Inflammatory macrophage (primary cell): ENCODE measurements at regions not wholly inside any gene's neighbourhood (a gene's known extent, or its start where the extent isn't known, plus 50 kb on each side); places are given as distances from the start of the nearest gene placed in this dataset.
"Not testable (repeated sequence)": the region's sequence is repeated elsewhere in the genome, so short reads cannot be mapped to it uniquely, and the experiment has no call there.

ENCODE experiments used
- DNase-seq, 2 donors: peaks; one replicate each; pipeline ENCODE4 v3.0.0-alpha.2; 2020 to 2022

GRCh38 chr10:117492504-117492903 is 50.0 kb upstream of the EMX2 start:
- no peak for DNase-seq

DNA sequence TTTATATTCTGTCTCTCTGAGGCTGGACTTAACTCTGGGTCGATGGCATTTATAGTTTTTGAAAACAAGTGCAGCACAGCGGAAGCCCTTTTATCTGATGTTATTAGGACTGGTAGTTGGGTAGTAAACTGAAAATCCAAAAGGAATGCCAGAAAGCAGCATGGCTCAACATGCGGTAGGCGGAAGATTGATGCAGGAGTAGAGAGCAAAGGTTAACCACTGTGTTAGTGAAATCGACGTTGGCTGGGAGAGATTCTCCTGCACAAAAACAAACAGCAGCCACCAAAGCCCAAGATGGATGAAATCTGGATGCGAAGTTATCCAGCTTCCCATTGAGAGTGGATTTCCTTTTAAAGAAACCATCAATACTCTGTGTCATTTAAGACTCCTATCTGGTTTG is 54.5 kb upstream of the EMX2 start:
- no peak for DNase-seq

DNA sequence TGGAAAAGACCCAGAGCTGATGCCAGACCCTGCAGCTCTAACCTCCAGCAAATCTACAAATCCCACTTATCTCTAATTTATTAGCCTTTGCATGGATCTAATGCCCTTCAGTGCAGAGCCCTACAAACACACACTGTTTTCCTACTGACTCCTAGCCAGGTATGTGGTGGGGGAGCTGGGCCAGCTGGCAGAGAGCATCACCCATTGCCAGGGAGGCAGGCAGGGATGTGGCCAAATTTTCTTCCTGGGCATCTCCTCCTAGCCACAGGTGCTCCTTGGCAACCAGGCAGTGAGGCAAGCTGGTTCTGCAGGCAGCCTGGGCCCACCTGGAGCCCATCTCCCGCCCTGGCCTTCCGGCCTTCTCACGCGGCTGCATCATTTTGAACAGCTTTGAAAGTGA is 55.9 kb upstream of the EMX2 start:
- no peak for DNase-seq

DNA sequence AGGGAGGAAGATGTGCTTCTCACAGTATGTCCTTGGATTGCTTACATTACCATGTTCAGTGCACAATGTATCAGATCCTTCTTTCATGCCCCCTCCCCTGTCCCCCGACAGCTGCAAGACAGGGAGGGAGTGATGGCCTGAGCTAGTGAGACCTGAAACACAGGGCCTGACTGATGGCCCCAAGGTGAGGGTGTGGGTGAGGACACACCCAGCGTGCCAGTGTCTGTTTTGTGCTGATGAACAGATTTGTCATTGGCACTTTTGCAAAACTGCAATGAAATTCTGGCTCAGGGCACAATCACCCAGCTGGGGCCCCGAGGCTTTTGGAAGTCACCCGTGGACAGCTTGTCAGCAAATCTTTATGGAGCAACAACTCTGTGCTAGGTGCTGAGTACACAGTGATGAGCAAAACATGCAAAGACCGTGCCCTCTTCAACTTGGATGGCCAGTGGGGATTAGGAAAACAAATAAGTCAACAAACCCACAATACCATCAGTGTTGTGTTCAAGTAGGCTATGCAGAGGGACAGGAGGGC is 59.4 kb upstream of the EMX2 start:
- DNase-seq, result no peak

DNA sequence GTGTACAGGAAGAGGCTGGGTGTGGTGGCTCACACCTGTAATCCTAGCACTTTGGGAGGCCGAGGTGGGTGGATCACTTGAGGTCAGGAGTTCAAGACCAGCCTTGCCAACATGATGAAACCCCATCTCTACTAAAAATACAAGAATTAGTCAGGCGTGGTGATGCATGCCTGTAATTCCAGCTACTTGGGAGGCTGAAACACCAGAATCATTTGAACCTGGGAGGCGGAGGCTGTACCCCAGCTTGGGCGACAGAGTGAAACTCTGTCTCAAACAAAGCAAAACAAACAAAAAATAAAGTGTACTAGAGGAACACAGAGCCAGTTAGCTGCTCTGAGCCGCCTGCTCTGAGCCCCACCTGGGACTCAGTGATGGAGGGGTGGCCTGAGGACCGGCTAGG is 61.5 kb upstream of the EMX2 start:
- not testable (repeated sequence) for DNase-seq

GRCh38 chr10:117480097-117480496 is 62.4 kb upstream of the EMX2 start:
- DNase-seq, result no peak

GRCh38 chr10:117477961-117478670 is 64.4 kb upstream of the EMX2 start:
- DNase-seq, result peak in 1 of 2 donors; percentile 8

- DNase-seq, result no peak
These were observed 65.2 kb upstream of the EMX2 start for GRCh38 chr10:117477211-117477947.

GRCh38 chr10:117476716-117477115 is 65.8 kb upstream of the EMX2 start:
- no peak for DNase-seq

- DNase-seq, result no peak
These were observed 66.3 kb upstream of the EMX2 start for GRCh38 chr10:117476281-117476680.

DNA sequence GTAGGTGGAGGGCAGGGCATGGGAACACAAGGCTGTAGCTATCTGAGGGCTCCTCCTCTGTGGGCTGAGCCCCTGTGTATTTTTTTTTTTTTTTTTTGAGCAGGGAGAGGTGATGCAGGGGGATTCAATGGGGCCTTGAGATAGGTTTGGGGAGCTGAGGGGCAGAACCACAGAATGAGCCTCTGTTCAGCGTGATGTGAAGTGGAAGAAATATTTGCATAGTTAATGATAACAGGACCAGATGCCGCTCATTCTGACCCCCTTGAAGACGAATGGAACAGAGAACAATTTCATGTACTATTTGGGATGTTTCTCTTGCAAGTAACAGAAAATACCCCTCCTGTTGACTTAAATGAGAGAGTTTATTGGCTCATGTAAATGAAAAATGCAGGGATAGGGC is 69.7 kb upstream of the EMX2 start:
- DNase-seq, result no peak

DNA sequence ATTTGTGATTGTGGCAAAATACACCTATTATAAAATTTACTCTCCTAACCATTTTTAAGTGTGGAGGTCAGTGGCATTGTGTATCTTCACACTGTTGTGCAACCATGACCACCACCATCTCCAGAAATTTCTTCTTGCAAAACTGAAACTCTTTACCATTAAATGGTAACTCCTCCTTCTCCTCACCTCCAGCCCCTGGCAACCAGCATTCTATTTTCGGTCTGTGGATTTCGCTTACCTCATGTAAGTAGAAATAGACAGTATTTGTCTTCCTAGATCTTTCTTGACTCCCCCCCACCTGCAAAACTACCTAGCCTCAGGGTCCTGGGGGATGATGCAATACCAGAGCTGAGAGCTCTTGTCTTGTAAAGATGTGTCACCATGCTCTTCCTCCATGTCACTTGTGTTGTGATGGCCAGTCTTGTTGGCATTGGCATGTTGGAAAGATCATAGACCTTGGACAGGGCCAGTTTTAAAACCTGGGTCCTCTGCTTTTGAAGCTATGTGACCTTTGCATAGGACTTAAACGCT is 71.1 kb upstream of the EMX2 start:
- no peak for DNase-seq

- no peak for DNase-seq
These were observed 71.8 kb upstream of the EMX2 start for GRCh38 chr10:117470733-117471132.

DNA sequence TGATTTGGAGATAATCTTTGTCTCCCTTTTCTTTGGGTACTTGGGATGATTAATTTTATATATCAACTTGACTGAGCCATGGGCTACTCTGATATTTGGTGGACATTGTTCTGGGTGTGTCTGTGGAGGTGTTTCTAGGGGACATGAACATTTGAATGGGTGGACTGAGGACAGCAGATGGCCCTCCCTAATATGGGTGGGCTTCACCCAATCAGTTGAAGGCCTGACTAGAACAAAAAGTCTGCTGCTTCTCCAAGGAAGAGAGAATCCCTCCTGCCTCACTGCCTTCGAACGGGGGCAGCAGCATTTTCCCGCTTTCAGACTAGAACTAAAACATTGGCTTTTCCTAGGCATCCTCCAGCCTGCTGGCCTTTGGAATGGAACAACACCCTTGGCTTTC is 73.9 kb upstream of the EMX2 start:
- DNase-seq, result no peak

DNA sequence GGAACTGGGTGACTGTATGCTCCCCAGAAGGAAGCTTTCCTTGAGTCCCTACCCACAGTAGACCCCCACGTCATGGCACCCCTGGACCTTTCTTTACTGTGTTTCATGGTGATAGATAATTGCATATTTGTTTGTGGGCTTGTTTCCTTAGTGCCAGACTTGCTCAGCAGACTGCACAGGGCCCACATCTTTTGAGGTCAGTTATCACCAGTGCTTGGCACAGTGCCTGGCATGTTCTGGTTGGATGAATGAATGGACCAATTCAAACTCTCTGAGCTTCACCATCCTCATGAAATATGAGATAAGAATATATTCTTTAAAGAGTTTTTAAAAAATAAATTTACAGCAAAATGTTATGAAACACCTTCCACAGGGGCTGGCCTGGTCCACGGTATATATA is 78.4 kb upstream of the EMX2 start:
- DNase-seq, result no peak

DNA sequence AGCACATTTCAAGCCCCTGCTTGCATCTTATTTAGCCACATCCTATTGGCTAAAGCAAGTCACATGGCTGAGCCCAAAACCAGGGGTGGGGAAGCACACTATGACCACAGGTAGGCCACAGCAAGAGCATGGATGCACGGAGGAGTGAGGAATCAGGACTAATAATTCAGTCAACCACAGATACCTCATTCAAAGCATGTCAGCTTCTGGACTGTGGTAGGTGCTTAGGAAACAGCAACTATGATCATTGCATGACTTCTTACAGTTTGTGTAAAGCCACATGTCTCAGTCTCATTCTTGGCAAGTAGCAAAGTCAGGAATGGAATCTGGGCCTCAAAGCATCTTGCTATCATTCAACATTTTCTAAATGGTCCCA is 79.0 kb upstream of the EMX2 start:
- no peak for DNase-seq

DNA sequence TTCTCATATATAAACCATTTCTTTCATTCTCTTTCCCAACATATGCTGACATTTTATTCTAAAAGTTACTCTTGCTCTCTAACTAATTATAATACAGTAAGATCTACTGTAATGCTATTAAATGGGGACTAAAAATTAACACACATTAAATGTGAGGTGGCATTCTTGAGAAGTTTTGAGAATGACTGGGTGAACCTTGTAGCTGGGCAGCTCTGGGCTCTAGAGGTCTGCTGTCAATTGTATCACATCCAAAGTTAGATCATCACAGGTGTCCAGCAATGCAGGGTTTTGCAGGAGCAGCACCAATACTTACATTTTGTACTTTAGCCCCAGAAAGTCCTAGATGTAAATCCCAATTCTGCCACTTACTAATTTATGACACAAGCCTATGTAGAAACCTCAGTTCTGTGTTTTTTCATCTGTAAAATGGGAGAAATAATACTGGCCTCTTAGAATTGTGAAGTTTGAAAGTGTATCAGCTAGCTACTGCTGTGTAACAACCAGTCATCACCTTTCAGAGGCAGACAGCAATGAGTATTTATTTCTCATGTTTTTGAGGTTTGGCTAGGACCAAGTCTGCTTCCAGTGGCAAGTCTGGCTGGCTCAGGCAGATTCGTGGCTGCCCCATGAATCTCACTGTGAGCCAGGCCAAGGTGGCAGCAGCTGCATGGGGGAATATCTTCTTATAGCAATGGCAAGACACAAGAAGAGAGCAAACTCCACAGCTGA is 79.6 kb upstream of the EMX2 start:
- DNase-seq, result no peak

DNA sequence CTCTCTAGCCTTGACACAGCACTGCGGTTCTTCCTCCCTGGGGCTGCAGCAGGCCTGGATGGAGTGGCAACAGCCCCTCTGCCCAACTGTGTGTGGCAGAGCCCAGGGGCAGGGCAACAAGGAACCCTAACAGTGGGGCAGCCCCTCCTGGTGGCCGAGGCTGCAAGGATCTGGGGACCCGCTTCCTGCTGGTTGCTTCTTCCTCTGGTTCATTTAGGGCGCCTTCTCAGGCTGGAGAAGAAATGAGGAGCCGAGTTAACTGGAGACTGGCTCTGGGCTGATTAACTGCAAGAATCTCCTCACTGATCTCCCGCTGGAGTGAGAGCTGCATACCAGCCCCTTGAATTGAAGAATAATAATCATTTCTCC is 80.1 kb upstream of the EMX2 start:
- DNase-seq, result no peak

- DNase-seq, result no peak
These were observed 80.7 kb upstream of the EMX2 start for GRCh38 chr10:117461766-117462423.

DNA sequence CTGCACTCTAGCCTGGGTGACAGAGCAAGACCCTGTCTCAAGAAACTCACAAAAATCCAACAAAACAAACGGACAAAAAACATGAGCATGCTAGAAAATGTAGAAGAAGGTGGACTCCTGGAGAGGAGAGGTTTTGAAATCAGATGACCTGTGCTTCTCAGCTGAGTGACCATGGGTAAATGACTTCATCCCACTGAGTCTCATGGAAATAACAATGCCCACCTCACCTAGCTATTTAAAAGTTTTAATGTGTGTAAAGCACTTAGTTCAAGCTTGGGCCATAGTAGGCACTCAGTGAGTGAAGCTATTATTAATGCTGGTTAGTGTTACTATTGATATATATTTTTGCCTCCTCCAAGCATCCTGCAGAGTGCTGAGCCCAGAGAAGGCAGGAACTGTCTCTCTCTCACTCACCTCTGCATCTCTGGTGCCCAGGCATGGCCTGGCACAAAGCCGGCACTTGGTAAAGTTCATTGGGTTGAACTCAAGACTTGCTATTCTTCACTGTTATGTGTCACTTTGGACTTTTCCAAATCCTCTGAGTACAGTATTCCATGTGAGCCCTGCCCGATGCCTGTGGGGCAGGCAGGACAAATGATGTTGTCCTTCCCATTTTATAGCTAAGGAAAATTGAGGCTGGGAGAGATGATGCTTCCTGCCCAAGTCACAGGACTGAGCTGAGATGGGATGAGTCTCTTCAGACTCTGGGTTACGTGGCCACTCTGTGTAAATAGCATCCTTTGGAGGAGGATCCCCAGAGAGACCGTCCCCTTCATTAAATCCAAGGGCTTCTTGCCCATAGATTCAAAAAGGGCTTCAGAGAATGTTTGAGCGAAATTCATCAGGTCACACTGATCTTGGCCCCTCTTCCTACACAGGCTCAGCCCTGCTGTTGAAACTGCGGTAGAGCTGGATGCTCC is 81.4 kb upstream of the EMX2 start:
- DNase-seq, result no peak

- DNase-seq, result no peak
These were observed 83.3 kb upstream of the PDZD8 start for GRCh38 chr10:117458571-117458970.

DNA sequence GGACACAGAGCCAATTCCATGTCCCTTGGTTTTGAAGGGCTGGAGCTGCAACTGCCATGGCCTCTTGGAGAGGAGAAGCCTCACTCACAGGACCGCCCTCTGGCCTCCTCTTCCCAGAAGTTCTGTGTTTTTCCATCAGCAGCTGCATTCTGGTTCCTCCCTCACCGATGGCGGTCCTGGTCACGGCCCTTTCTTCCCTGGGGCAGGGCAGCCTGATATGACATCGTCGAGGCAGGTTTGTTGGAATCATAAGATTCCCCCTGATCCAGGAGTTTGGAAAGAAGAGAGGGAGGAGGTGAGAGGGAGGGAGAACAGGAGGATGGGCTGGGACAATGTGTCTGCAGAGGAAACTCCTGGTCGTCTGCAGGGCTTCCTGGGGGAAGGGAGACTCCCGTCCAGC is 82.7 kb upstream of the PDZD8 start:
- no peak for DNase-seq
